HG03097 (cell line): ENCODE measurements at regions not wholly inside any gene's neighbourhood (a gene's known extent, or its start where the extent isn't known, plus 50 kb on each side); places are given as distances from the start of the nearest gene placed in this dataset.
"Not testable (repeated sequence)": the region's sequence is repeated elsewhere in the genome, so short reads cannot be mapped to it uniquely, and the experiment has no call there.

Source experiments
- ATAC-seq: cut with Tn5 transposase; IDR thresholded peaks from one replicate; pipeline ENCODE4 v1.9.1; 2021; ENCODE audit not compliant: unreplicated experiment, low FRiP score

- not testable (repeated sequence) for ATAC-seq
Observed at GRCh38 chr16:21487956-21488355, 111.4 kb upstream of the METTL9 start.

- ATAC-seq, result not testable (repeated sequence)
Observed at GRCh38 chr16:21499046-21499445, 100.3 kb upstream of the METTL9 start.

GRCh38 chr16:21501223-21501868 is 98.0 kb upstream of the METTL9 start:
- peak; percentile 31 for ATAC-seq

- ATAC-seq, result peak; percentile 74
Observed at GRCh38 chr16:21501869-21502667, 97.3 kb upstream of the METTL9 start.

GRCh38 chr16:21503574-21503920 is 95.8 kb upstream of the METTL9 start:
- not testable (repeated sequence) for ATAC-seq

- not testable (repeated sequence) for ATAC-seq
Observed at GRCh38 chr16:21503941-21504832, 95.2 kb upstream of the METTL9 start.

- ATAC-seq, result not testable (repeated sequence)
Observed at GRCh38 chr16:21505751-21506520, 93.4 kb upstream of the METTL9 start.

- peak; percentile 51 for ATAC-seq
Observed at GRCh38 chr16:21506857-21507456, 92.4 kb upstream of the METTL9 start.

GRCh38 chr16:21507631-21508305 is 91.6 kb upstream of the METTL9 start:
- not testable (repeated sequence) for ATAC-seq

- ATAC-seq, result not testable (repeated sequence)
Observed at GRCh38 chr16:21508661-21509436, 90.5 kb upstream of the METTL9 start.

- ATAC-seq, result not testable (repeated sequence)
Observed at GRCh38 chr16:21509437-21510086, 89.8 kb upstream of the METTL9 start.

- not testable (repeated sequence) for ATAC-seq
Observed at GRCh38 chr16:21510869-21511255, 88.5 kb upstream of the METTL9 start.

GRCh38 chr16:21511315-21512210 is 87.8 kb upstream of the METTL9 start:
- ATAC-seq, result not testable (repeated sequence)

GRCh38 chr16:21512280-21513192 is 86.8 kb upstream of the METTL9 start:
- not testable (repeated sequence) for ATAC-seq

- not testable (repeated sequence) for ATAC-seq
Observed at GRCh38 chr16:21513337-21513741, 86.0 kb upstream of the METTL9 start.
